HG03103 (cell line): ENCODE measurements at regions not wholly inside any gene's neighbourhood (a gene's known extent, or its start where the extent isn't known, plus 50 kb on each side); places are given as distances from the start of the nearest gene placed in this dataset.
A peak's percentile ranks its signal among the peaks of the same experiment; 100 is the strongest.

Experiments used
- ATAC-seq: cut with Tn5 transposase; IDR thresholded peaks from one replicate; pipeline ENCODE4 v1.9.1; 2021; ENCODE audit warnings: low read depth; ENCODE audit not compliant: unreplicated experiment

- ATAC-seq, result no peak
These were observed 988.3 kb upstream of the LRFN5 start for GRCh38 chr14:40618225-40618898.

DNA sequence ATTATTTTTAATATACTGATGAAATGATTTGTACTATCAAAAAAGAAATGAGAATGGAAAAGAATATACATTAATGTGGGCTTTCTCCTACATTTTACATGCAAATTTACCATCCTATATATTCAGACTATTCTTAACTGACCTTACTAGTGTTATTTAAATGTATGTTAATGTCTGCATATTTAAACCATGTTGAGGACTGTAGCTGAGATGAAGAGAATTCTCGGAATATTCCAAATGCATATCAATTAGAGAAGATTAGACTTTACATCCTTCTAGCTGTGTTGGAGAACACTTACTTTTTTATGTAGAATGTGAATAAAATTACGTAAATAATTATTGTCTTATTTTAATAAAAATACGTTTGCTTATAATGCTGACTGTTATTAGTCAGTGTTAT lies 990.1 kb upstream of the LRFN5 start:
- no peak for ATAC-seq

- no peak for ATAC-seq
These were observed 1005.6 kb upstream of the LRFN5 start for GRCh38 chr14:40601063-40601462.

DNA sequence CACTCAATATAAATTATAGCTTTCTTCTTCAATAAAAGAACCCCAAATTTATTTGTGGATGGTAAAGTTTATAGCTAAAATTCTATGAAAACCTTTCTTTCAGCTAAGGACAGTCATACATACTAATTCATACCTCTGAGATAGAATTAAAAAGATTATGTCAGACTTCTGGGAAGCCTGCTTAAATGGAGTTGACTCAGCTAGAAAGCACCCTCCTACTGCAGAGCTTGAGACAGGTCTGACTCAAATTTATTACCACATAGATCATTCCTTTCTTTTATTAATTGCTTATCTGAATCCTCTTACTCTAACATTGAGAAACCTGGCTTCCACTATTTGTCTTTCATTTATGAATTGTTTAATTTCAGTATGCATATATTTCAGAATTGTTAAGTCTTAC lies 1007.0 kb upstream of the LRFN5 start:
- ATAC-seq, result no peak

- no peak for ATAC-seq
These were observed 1025.4 kb upstream of the LRFN5 start for GRCh38 chr14:40581264-40581663.

DNA sequence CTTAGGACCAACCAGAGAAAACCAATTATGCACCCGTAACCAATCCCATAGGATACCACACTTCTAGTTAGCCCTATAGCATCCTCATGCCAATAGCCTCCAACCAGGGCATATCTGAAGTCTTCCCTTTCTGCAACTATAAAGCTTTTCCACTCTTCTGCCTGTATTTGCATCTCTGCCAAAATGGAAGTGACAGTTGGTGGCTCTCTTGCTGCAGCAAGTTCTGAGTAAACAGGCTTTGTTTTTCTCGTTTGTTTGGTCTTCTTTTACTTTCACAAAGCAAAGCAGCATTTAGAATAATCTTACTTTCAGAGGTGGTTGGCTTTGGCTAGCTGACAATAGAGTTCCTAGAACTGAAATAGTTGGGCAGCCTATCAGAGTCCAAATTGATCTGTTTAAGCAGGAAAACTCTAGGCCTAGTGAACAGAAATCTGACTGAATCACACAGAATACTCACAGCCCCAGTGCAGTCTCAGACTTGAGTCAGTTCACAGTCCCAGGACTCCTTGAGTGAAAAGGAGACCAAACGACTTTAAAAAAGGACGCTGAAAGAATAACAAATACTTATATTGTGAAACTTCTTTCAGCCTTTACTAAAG lies 1029.7 kb upstream of the LRFN5 start:
- no peak for ATAC-seq

GRCh38 chr14:40574780-40575179 lies 1031.9 kb upstream of the LRFN5 start:
- no peak for ATAC-seq

- no peak for ATAC-seq
These were observed 1081.4 kb upstream of the LRFN5 start for GRCh38 chr14:40525314-40525713.

DNA sequence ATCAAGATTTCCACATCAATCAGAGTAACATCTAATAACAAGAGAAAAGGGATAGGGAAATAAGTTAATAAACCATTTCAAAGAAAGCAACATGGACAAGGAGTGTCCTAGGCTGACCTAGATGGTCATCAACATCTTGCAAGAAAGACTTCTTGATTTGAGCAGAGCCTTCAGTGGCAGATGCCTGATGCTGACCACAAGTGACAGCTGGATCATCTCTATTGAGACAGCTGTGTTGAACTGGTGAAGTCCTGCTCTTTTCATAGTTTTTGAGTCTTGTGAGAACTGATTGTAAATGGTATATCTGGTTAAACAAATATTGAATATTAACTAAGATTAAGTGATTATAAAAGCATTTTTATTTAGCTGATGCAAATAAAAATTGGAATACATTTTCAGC lies 1083.6 kb upstream of the LRFN5 start:
- ATAC-seq, result no peak

- no peak for ATAC-seq
These were observed 1062.2 kb upstream of the FBXO33 start for GRCh38 chr14:40494483-40494882.

DNA sequence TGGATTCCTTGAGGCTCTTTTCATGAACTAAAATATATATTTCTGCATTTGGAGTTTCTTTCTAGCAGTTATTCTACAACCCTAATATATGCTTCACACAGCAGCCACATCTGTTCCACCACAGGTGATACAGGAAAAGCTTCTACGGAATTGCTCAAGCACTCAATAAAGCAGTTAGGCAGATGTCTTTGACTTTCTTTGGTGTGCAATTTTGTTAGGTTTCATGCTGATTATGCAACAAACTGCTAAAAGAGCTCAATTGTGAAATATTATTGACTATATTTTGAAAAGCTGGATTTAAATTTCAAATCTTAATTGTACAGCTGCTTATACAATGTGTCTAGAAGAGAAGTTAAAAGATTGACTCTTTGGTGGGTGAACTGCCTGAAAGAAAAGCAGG lies 1055.6 kb upstream of the FBXO33 start:
- no peak for ATAC-seq

DNA sequence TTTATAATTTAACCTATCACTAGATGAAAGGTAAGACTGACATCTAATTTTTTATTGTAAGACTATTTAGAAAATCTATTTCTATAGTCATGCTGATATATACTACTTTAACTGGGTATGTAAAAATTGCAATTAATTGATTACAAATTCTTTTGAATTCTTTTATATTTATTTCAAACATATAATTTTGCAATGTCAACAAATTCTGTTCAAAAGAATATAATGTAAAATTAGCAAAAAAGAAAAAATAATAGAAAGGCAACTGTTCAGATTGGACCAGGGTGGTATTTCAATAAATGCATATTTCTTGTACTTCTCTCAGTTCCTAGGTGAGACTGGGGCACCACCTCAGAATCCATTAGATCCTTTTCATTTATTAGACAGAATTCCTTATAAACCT lies 1053.5 kb upstream of the FBXO33 start:
- ATAC-seq, result no peak

DNA sequence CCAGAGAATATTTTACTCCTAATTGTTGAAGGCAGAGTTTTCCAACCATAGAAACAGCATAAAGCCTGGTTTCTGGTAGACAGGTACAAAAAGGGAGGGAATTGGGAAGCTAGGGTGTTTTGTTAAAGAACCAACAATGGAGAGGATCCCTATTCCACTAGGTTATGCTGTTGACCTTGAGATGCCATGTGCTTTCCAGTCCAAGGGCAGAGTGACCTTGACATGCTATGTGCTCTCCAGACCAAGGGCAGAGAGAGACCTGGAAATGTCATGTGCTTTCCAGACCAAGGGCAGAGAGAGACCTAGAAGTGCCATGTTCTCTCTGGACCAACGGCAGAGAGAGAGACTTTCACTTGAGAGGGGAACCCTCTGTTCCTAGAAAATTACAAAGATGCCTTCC lies 1043.8 kb upstream of the FBXO33 start:
- no peak for ATAC-seq

GRCh38 chr14:40467969-40468368 lies 1035.7 kb upstream of the FBXO33 start:
- no peak for ATAC-seq

DNA sequence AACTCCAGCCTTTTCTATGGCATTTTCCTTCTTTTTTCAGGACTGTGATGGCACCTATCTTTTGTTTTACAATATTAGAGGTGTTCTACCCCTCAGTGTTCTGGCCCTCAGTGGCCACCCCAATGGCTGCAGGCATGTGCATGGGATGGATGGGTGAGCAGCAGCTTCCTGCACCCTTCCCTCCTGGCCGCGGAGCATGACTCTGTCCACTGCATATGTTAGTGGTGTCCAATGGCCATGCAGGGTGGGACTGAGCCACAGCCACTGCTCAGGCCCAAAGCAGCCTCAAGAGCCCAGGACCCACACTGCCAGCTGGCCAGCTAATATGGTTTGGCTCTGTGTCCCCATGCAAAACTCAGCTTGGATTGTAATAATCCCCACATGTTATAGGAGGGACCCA lies 1032.3 kb upstream of the FBXO33 start:
- ATAC-seq, result no peak

- ATAC-seq, result no peak
These were observed 1031.7 kb upstream of the FBXO33 start for GRCh38 chr14:40463886-40464285.

- ATAC-seq, result no peak
These were observed 1020.4 kb upstream of the FBXO33 start for GRCh38 chr14:40452674-40453073.

DNA sequence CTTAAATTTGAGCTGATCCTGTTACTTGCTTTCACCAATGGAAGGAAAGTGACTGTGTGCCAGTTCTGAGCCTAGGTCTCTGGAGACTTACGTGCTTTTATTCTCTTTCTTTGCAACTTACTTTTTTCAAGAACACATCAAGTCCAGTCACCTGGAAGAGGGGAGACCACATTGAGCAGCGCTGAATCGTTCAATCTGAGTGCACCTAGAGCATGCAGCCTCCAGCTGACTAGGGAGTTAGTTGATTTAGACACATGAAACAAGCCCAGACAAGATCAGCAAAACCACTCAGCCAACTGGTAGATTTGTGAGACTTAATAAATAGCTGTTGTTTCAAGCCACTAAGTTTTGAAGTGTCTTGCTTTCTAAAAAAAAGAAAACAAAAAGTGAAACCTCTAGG lies 1014.8 kb upstream of the FBXO33 start:
- ATAC-seq, result no peak

DNA sequence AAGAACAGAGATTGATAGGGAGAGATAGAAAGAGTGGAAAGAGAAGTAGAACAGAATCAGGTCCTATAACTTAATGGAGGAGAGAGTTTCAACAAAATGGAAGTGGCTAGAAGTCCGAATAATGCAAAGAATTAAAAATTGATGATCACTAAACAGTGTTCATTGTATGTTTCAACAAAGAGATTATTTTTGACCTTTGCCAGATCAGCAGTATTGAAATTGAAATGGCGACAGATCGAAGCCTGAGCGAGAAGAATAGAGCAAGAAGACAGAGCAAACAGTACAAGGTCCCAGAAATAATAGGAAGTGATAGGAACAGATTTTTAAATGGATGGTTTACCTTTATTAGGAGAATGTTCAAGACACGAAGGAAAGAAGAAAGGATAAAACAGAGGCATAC lies 1012.8 kb upstream of the FBXO33 start:
- ATAC-seq, result no peak

- ATAC-seq, result no peak
These were observed 1004.3 kb upstream of the FBXO33 start for GRCh38 chr14:40436551-40436950.

DNA sequence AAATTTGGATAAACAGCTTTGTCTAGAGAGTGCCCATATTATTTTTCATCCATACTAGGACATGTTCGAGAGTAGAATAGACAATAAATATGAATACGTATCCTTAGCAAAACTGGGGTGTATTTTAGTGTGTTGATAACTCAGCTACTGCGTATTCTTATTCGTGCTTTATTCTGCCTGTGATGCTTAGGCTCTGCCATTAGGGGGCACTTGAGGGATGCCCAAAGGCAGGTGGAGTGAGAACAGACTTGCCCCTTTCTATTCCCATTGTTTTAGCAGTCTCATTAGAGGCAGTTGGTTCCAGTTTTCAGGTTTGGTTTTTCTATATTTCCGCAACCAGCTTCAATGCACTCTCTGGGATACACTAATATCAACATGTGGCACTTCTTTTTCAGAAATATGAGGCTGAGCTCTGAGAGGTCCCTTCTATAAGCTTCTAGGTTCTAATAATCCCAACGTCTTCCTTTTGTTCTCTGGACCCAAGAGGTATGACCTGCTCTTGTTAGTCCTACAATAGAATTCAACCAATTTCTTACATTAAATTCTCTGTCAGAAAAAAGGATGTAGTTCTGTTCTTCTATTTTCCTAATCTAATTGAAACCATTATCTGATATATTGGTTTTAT lies 985.7 kb upstream of the FBXO33 start:
- ATAC-seq, result peak; percentile 66

- ATAC-seq, result no peak
These were observed 984.3 kb upstream of the FBXO33 start for GRCh38 chr14:40416565-40416964.
